HCT116 (cell line): ENCODE measurements at regions not wholly inside any gene's neighbourhood (a gene's known extent, or its start where the extent isn't known, plus 50 kb on each side); places are given as distances from the start of the nearest gene placed in this dataset.

ENCODE experiments used
- ATAC-seq: fragments of 200-7000 bp; cut with Tn5 transposase; 2 replicates; pipeline ENCODE4 v1.9.1; 2020; ENCODE audit warnings: mild to moderate bottlenecking, moderate library complexity
- BruUV-seq: library from RNA; stranded (reverse); fragments of 400-500 nt; replicated peaks from 2 replicates; lab custom pipeline; 2021; lab: Mats Ljungman, UMichigan
- CTCF ChIA-PET: fragments of 300-600 bp; sonication (Branson Sonifier 250); formaldehyde crosslinking; loops from one replicate; lab custom pipeline; 2021; ENCODE audit warnings: antibody characterized with exemption; lab: Charles Lee
- POLR2A ChIA-PET: fragments of 300-600, 350-600 bp; sonication (Branson Sonifier 250); formaldehyde crosslinking; loops from one replicate; lab custom pipeline; 2021; ENCODE audit warnings: antibody characterized with exemption; lab: Charles Lee
- RAD21 ChIA-PET, 2 experiments: fragments of 300-600 bp; sonication (Branson Sonifier 250); formaldehyde crosslinking; loops; one replicate each; lab custom pipeline; 2023; ENCODE audit warnings: low total read pairs in 2 of 2; ENCODE audit not compliant: uncharacterized antibody in 2 of 2, unreplicated experiment in 2 of 2, low non-redundant PET in 1 of 2; lab: Charles Lee
- DNase-seq: peaks from one replicate; pipeline ENCODE4 v3.0.0-alpha.2; 2010; ENCODE audit warnings: low read depth, low spot score
- H2AFZ ChIP-seq: fragments of 200-600 bp; shearing (Covaris generic), sonication (generic); 2 replicates; pipeline ENCODE4 v1.6.1; 2017; ENCODE audit warnings: low read depth, mixed run types, mixed read lengths, antibody characterized with exemption, low read length; ENCODE audit not compliant: poor library complexity, severe bottlenecking
- H3K27ac ChIP-seq: 2 replicates; pipeline ENCODE4 v1.5.1; 2012; ENCODE audit warnings: low read depth, low read length
- H3K27me3 ChIP-seq: fragments of 200-600 bp; sonication (generic); 2 replicates; pipeline ENCODE4 v1.6.1; 2016; ENCODE audit warnings: mixed run types, low read length, mixed read lengths; ENCODE audit not compliant: insufficient read depth
- H3K36me3 ChIP-seq, 2 experiments: fragments of 200-500 bp in 1 of 2; fragments of 200-600 bp in 1 of 2; sonication (Bioruptor generic) in 1 of 2; sonication (generic) in 1 of 2; 2 replicates each; pipeline versions ENCODE4 v1.5.1 to v1.6.1; 2014 to 2016; ENCODE audit warnings: low read length in 2 of 2, inconsistent platforms in 1 of 2, mixed read lengths in 1 of 2, mixed run types in 1 of 2; ENCODE audit not compliant: insufficient read depth in 2 of 2, control insufficient read depth in 1 of 2
- H3K4me1 ChIP-seq, 2 experiments: fragments of 200-600 bp in 1 of 2; sonication (generic) in 1 of 2; 2 replicates each; pipeline versions ENCODE4 v1.5.1 to v1.6.1; 2012 to 2017; ENCODE audit warnings: low read length in 2 of 2, inconsistent platforms in 1 of 2, mild to moderate bottlenecking in 1 of 2, mixed read lengths in 1 of 2, mixed run types in 1 of 2, moderate library complexity in 1 of 2; ENCODE audit not compliant: insufficient read depth in 2 of 2, control insufficient read depth in 1 of 2
- H3K4me2 ChIP-seq: fragments of 200-600 bp; sonication (generic); 2 replicates; pipeline ENCODE4 v1.6.1; 2017; ENCODE audit warnings: mixed run types, low read length, mixed read lengths
- H3K4me3 ChIP-seq, 2 experiments: fragments of 200-600 bp in 1 of 2; sonication (generic) in 1 of 2; replicated peaks in 1 of 2; 2 replicates each; pipeline ENCODE4 v1.5.1; 2011 to 2016; ENCODE audit warnings: low read length in 2 of 2, control low read depth in 1 of 2, low read depth in 1 of 2, mild to moderate bottlenecking in 1 of 2, mixed read lengths in 1 of 2, mixed run types in 1 of 2
- H3K79me2 ChIP-seq: fragments of 200-600 bp; sonication (generic); 2 replicates; pipeline ENCODE4 v1.6.1; 2017; ENCODE audit warnings: mild to moderate bottlenecking, mixed run types, low read length, moderate library complexity, mixed read lengths; ENCODE audit not compliant: insufficient read depth
- H3K9ac ChIP-seq: fragments of 200-600 bp; sonication (generic); 2 replicates; pipeline ENCODE4 v1.6.1; 2016; ENCODE audit warnings: low read length, mixed read lengths
- H3K9me2 ChIP-seq: fragments of 200-600 bp; sonication (generic), shearing (Covaris generic); 2 replicates; pipeline ENCODE4 v1.6.1; 2017; ENCODE audit warnings: mixed run types, mild to moderate bottlenecking, moderate library complexity; ENCODE audit not compliant: insufficient read depth
- H3K9me3 ChIP-seq, 2 experiments: fragments of 200-500 bp in 1 of 2; fragments of 200-600 bp in 1 of 2; sonication (Bioruptor generic) in 1 of 2; sonication (generic) in 1 of 2; 2 replicates each; pipeline ENCODE4 v1.6.1; 2014 to 2017; ENCODE audit warnings: low read length in 2 of 2, mixed read lengths in 2 of 2, inconsistent platforms in 1 of 2, low read depth in 1 of 2, mild to moderate bottlenecking in 1 of 2, mixed run types in 1 of 2, moderate library complexity in 1 of 2; ENCODE audit not compliant: control insufficient read depth in 1 of 2, insufficient read depth in 1 of 2
- H4K20me1 ChIP-seq: fragments of 200-600 bp; sonication (generic), shearing (Covaris generic); 2 replicates; pipeline ENCODE4 v1.6.1; 2017; ENCODE audit warnings: mixed run types, mild to moderate bottlenecking, moderate library complexity; ENCODE audit not compliant: insufficient read depth
- CTCF ChIP-seq, 3 experiments: fragments of 200-600 bp in 1 of 3; sonication (generic) in 1 of 3; IDR thresholded peaks in 2 of 3; conservative IDR thresholded peaks in 1 of 3; 2 replicates each; pipeline ENCODE4 v1.5.1; 2012 to 2017; ENCODE audit warnings: low read depth in 2 of 3, low read length in 2 of 3, antibody characterized with exemption in 1 of 3, borderline replicate concordance in 1 of 3, control low read depth in 1 of 3, mild to moderate bottlenecking in 1 of 3, mixed read lengths in 1 of 3, mixed run types in 1 of 3, moderate library complexity in 1 of 3; ENCODE audit not compliant: insufficient read depth in 1 of 3
- EZH2 ChIP-seq: fragments of 200-600 bp; sonication (generic); IDR thresholded peaks from 2 replicates; pipeline ENCODE4 v1.6.1; 2017; ENCODE audit warnings: antibody characterized with exemption, mixed run types
- EZH2phosphoT487 ChIP-seq: fragments of 200-600 bp; IDR thresholded peaks from 2 replicates; pipeline ENCODE4 v1.6.1; 2018; ENCODE audit warnings: antibody characterized with exemption, borderline replicate concordance
- JUND ChIP-seq: IDR thresholded peaks from 2 replicates; pipeline ENCODE4 v1.6.1; 2012
- POLR2AphosphoS5 ChIP-seq: IDR thresholded peaks from 2 replicates; pipeline ENCODE4 v1.6.1; 2011; ENCODE audit warnings: mild to moderate bottlenecking, low read depth, low read length, moderate library complexity
- REST ChIP-seq: IDR thresholded peaks from 2 replicates; pipeline ENCODE4 v1.6.1; 2012; ENCODE audit warnings: low read depth
- SIN3A ChIP-seq: IDR thresholded peaks from 2 replicates; pipeline ENCODE4 v1.6.1; 2012; ENCODE audit warnings: low read depth
- intact Hi-C: fragments of 100-400 bp; cut with micrococcal nuclease; formaldehyde crosslinking; loops from 2 replicates; pipeline ENCODE4 v1.10.0; 2022

- POLR2A ChIA-PET = no interaction called here
- DNase-seq (no peak), ATAC-seq (no peak)
- Histone ChIP-seq H4K20me1 (no peaks in the 10 kb centered on the region), H3K79me2 (no peaks in the 10 kb centered on the region), H3K27me3 (no peaks in the 10 kb centered on the region), H3K36me3 (no peaks in the 10 kb centered on the region), H3K9me3 (no peaks in the 10 kb centered on the region), H3K4me1 (no peaks in the 10 kb centered on the region), H3K9me2 (no peaks in the 10 kb centered on the region), H3K4me2 (no peak overlapping the region), H3K9ac (no peak overlapping the region), H3K4me3 (no peak overlapping the region), H3K27ac (no peak overlapping the region), H2AFZ (no peak overlapping the region)
- CTCF ChIA-PET = no interaction called here
- RAD21 ChIA-PET = no interaction called here
- intact Hi-C loops = no loop called here
- TF ChIP-seq JUND (no peak), REST (no peak), SIN3A (no peak), EZH2 (no peak), POLR2AphosphoS5 (no peak), EZH2phosphoT487 (no peak), CTCF (IDR thresholded peaks at IDR 0.05 in 2 of 3, conservative IDR thresholded peaks at IDR 0.05 in 1 of 3; ENCODE audit: borderline replicate concordance in 1 of 3, insufficient read depth in 1 of 3, low read depth in 2 of 3, low read length in 2 of 3) (no peak)
- BruUV-seq = no TSS peak
Measured at GRCh38 chr5:112065781-112066180, 308.8 kb upstream of the NREP start.
